ENCODE measurements at regions not wholly inside any gene's neighbourhood (a gene's known extent, or its start where the extent isn't known, plus 50 kb on each side); places are given as distances from the start of the nearest gene placed in this dataset.

- Mint-ChIP-seq H3K36me3 (no peaks in the 10 kb centered on the region), H3K9me3 (peaks cover 0 to 4% (median 0%) of the 10 kb centered on the region in 7 donors), H3K27ac (no peak overlapping the region), H3K4me3 (no peak overlapping the region), H3K27me3 (ENCODE audit: low read depth in 3 of 3) (no peaks in the 10 kb centered on the region), H3K4me1 (no peaks in the 10 kb centered on the region)
- Histone ChIP-seq H3K4me3 (replicated peaks in 1 of 3; ENCODE audit: low read depth in 2 of 3, low read length in 3 of 3) (no peak overlapping the region), H2AFZ (ENCODE audit: insufficient read depth, low read depth, low read length, poor library complexity, severe bottlenecking) (no peak overlapping the region), H3K79me2 (ENCODE audit: insufficient read depth, low read length) (no peaks in the 10 kb centered on the region), H3K27ac (ENCODE audit: low read depth in 1 of 2, low read length in 2 of 2) (no peak overlapping the region), H4K20me1 (ENCODE audit: insufficient read depth, low read length) (no peaks in the 10 kb centered on the region), H3K9me3 (replicated peaks in 1 of 2; ENCODE audit: control insufficient read depth in 1 of 2, insufficient read depth in 1 of 2, low read length in 2 of 2) (no peaks in the 10 kb centered on the region), H3K27me3 (ENCODE audit: control insufficient read depth in 2 of 2, insufficient read depth in 2 of 2, low read length in 2 of 2) (no peaks in the 10 kb centered on the region), H3K36me3 (replicated peaks in 1 of 2; ENCODE audit: control insufficient read depth in 1 of 2, insufficient read depth in 2 of 2, low read length in 2 of 2) (no peaks in the 10 kb centered on the region), H3K9ac (ENCODE audit: insufficient read depth, low read length, poor library complexity, severe bottlenecking) (no peak overlapping the region), H3K4me2 (replicated peaks; ENCODE audit: extremely low read depth, low read length, poor library complexity, severe bottlenecking) (no peak overlapping the region), H3K4me1 (ENCODE audit: control insufficient read depth in 1 of 2, insufficient read depth in 2 of 2, low read length in 2 of 2) (no peaks in the 10 kb centered on the region)
- no peak for TF ChIP-seq CTCF (IDR thresholded peaks at IDR 0.05)
- intact Hi-C loops (cut with micrococcal nuclease) = no loop called here
- DNase-seq = no peak
- no CpG with 5 or more reads among the region's 2 CpGs for WGBS (ENCODE audit: insufficient coverage)
Observed at GRCh38 chr12:63226792-63227463, 75.9 kb upstream of the AVPR1A start.

GRCh38 chr12:63224396-63224795 lies 73.4 kb upstream of the AVPR1A start:
- no peak for TF ChIP-seq CTCF (IDR thresholded peaks at IDR 0.05)
- no peak overlapping the region for H3K27ac Mint-ChIP-seq
- Histone ChIP-seq H2AFZ (ENCODE audit: insufficient read depth, low read depth, low read length, poor library complexity, severe bottlenecking) (no peak overlapping the region), H4K20me1 (ENCODE audit: insufficient read depth, low read length) (no peaks in the 10 kb centered on the region), H3K9ac (ENCODE audit: insufficient read depth, low read length, poor library complexity, severe bottlenecking) (no peak overlapping the region), H3K9me3 (replicated peaks in 1 of 2; ENCODE audit: control insufficient read depth in 1 of 2, insufficient read depth in 1 of 2, low read length in 2 of 2) (no peaks in the 10 kb centered on the region), H3K36me3 (replicated peaks in 1 of 2; ENCODE audit: control insufficient read depth in 1 of 2, insufficient read depth in 2 of 2, low read length in 2 of 2) (no peaks in the 10 kb centered on the region), H3K27me3 (ENCODE audit: control insufficient read depth in 2 of 2, insufficient read depth in 2 of 2, low read length in 2 of 2) (no peaks in the 10 kb centered on the region), H3K27ac (ENCODE audit: low read depth in 1 of 2, low read length in 2 of 2) (no peak overlapping the region), H3K4me3 (replicated peaks in 1 of 3; ENCODE audit: low read depth in 2 of 3, low read length in 3 of 3) (no peak overlapping the region), H3K79me2 (ENCODE audit: insufficient read depth, low read length) (no peaks in the 10 kb centered on the region), H3K4me1 (ENCODE audit: control insufficient read depth in 1 of 2, insufficient read depth in 2 of 2, low read length in 2 of 2) (no peaks in the 10 kb centered on the region), H3K4me2 (replicated peaks; ENCODE audit: extremely low read depth, low read length, poor library complexity, severe bottlenecking) (no peak overlapping the region)
- no CpG with 5 or more reads among the region's 1 CpG for WGBS (ENCODE audit: insufficient coverage)
- peaks cover 0 to 4% (median 0%) of the 10 kb centered on the region in 7 donors for H3K9me3 Mint-ChIP-seq
- intact Hi-C loops (cut with micrococcal nuclease) = no loop called here
- H3K4me3 Mint-ChIP-seq = no peak overlapping the region
- H3K27me3 Mint-ChIP-seq (ENCODE audit: low read depth in 3 of 3) = peaks cover 0 to 1% (median 0%) of the 10 kb centered on the region in 3 donors
- H3K36me3 Mint-ChIP-seq = no peaks in the 10 kb centered on the region
- DNase-seq = no peak
- no peaks in the 10 kb centered on the region for H3K4me1 Mint-ChIP-seq
